ENCODE measurements at regions not wholly inside any gene's neighbourhood (a gene's known extent, or its start where the extent isn't known, plus 50 kb on each side); places are given as distances from the start of the nearest gene placed in this dataset.

GRCh38 chr14:84453307-84453950 lies 1076.5 kb upstream of the FLRT2 start:
- TF ChIP-seq CTCF (IDR thresholded peaks at IDR 0.05) (no peak), ZFX (IDR thresholded peaks at IDR 0.05; ENCODE audit: borderline replicate concordance) (no peak)

All from 22Rv1 (cell line).